H1 (cell line): ENCODE measurements at regions not wholly inside any gene's neighbourhood (a gene's known extent, or its start where the extent isn't known, plus 50 kb on each side); places are given as distances from the start of the nearest gene placed in this dataset.

Experiments used
- BCL11A ChIP-seq, 2 experiments: IDR thresholded peaks; one replicate each; pipeline ENCODE4 v1.6.1; 2011; ENCODE audit warnings: low read depth in 2 of 2, low read length in 2 of 2, mild to moderate bottlenecking in 2 of 2
- EGR1 ChIP-seq: IDR thresholded peaks from 2 replicates; pipeline ENCODE4 v1.6.1; 2011; ENCODE audit warnings: low read depth, low read length, borderline replicate concordance
- NRF1 ChIP-seq: IDR thresholded peaks from 2 replicates; pipeline ENCODE4 v1.6.1; 2011; ENCODE audit warnings: mild to moderate bottlenecking, low read depth, low read length, improper control_type of control experiment
- ZNF274 ChIP-seq: IDR thresholded peaks from 2 replicates; pipeline ENCODE4 v1.7.0; 2012; ENCODE audit warnings: low read length, borderline replicate concordance; ENCODE audit errors: extremely low read depth

- no peak for TF ChIP-seq NRF1
- TF ChIP-seq BCL11A (IDR thresholded peaks at IDR 0.05; ENCODE audit: low read depth in 2 of 2, low read length in 2 of 2) = no peak
- TF ChIP-seq EGR1 = no peak
- TF ChIP-seq ZNF274 = no peak
These were observed 354.3 kb upstream of the FAR2 start (continued) for GRCh38 chr12:28794786-28795185.
